ENCODE measurements at regions not wholly inside any gene's neighbourhood (a gene's known extent, or its start where the extent isn't known, plus 50 kb on each side); places are given as distances from the start of the nearest gene placed in this dataset.

DNA sequence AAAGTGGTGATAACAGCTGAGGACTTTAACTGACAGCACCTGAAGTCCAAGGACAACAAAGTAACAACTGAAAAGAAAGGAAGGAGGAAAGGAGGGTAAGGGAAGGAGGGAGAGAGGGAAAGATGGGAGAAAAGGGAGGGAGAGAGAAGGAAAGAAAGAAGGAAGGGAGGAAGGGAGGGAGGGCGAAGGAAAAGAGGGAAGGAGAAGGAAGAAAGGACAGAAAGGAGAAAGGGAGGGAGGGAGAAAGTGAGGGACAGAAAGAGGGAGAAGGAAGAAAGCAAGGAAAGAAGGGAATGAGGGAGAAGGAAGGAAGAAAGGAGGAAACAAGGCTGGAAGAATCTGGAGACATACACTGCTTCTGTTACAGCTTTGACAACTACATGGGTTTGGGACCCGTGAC lies 494.4 kb downstream of the FUT8 start:
- DNase-seq (ENCODE audit: low spot score) = no peak
- Histone ChIP-seq H3K4me3 (no peak overlapping the region), H3K4me1 (no peaks in the 10 kb centered on the region), H3K9ac (no peak overlapping the region), H3K27ac (no peak overlapping the region), H4K20me1 (ENCODE audit: low read depth) (no peaks in the 10 kb centered on the region), H3K79me2 (ENCODE audit: low read depth) (no peaks in the 10 kb centered on the region), H3K36me3 (no peaks in the 10 kb centered on the region), H3K4me2 (no peak overlapping the region), H3F3A (ENCODE audit: low read depth) (no peaks in the 10 kb centered on the region), H3K27me3 (no peaks in the 10 kb centered on the region), H2AFZ (replicated peaks) (no peak overlapping the region), H3K9me3 (ENCODE audit: low read depth) (no peaks in the 10 kb centered on the region)
- H3K27me3 Mint-ChIP-seq (ENCODE audit: insufficient read depth, low read depth) = no peaks in the 10 kb centered on the region
- H3K36me3 Mint-ChIP-seq = no peaks in the 10 kb centered on the region
- peaks cover 6% of the 10 kb centered on the region for H3K4me1 Mint-ChIP-seq
- no peak overlapping the region for H3K4me3 Mint-ChIP-seq
- TF ChIP-seq EZH2phosphoT487 (IDR thresholded peaks at IDR 0.05) = no peak
- TF ChIP-seq, protein P1, sequence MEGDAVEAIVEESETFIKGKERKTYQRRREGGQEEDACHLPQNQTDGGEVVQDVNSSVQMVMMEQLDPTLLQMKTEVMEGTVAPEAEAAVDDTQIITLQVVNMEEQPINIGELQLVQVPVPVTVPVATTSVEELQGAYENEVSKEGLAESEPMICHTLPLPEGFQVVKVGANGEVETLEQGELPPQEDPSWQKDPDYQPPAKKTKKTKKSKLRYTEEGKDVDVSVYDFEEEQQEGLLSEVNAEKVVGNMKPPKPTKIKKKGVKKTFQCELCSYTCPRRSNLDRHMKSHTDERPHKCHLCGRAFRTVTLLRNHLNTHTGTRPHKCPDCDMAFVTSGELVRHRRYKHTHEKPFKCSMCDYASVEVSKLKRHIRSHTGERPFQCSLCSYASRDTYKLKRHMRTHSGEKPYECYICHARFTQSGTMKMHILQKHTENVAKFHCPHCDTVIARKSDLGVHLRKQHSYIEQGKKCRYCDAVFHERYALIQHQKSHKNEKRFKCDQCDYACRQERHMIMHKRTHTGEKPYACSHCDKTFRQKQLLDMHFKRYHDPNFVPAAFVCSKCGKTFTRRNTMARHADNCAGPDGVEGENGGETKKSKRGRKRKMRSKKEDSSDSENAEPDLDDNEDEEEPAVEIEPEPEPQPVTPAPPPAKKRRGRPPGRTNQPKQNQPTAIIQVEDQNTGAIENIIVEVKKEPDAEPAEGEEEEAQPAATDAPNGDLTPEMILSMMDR (IDR thresholded peaks at IDR 0.05) = no peak
- TF ChIP-seq EZH2 (IDR thresholded peaks at IDR 0.05) = no peak
- H3K27ac Mint-ChIP-seq = no peak overlapping the region
- H3K9me3 Mint-ChIP-seq = no peaks in the 10 kb centered on the region

DNA sequence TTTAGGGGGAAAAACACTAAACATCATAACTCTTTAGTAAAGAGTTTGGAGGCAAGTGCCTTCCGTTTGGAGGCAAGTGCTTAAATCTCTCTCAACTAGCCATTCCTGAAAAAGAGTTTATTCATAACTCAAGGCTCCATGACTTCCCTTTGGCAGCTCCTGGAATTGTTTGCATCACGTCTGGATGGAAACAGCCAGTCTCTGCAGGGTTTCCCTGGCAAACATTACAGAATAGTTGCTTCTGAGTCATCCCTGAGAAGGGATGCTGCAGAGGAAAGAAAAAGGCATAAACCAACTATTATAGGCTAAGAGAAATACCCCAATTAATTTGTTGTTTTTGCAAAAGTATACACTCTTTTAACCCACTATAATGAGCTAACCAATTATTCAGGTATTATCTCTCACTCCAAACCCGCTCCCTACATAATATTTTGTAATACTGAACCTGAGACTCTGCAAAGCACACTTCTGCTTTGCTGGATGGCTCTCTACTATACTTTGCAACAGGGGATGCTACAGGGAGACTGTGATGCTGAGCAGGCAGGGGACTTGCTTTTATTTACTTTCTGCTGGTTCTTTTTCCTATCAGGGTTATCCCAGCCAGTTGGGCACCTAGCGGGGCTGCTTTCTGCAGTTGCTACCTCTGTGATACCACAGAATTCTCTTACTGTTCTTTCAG lies 497.7 kb downstream of the FUT8 start:
- H3K4me3 ChIP-seq = no peak overlapping the region
- H3K36me3 Mint-ChIP-seq = no peaks in the 10 kb centered on the region
- H3K9me3 Mint-ChIP-seq = no peaks in the 10 kb centered on the region
- no peaks in the 10 kb centered on the region for H3K4me1 ChIP-seq
- no peak for DNase-seq (ENCODE audit: low spot score)
- H3K9me3 ChIP-seq (ENCODE audit: low read depth) = no peaks in the 10 kb centered on the region
- TF ChIP-seq, protein P1 (IDR thresholded peaks at IDR 0.05) = no peak
- TF ChIP-seq EZH2phosphoT487 (IDR thresholded peaks at IDR 0.05) (no peak), EZH2 (IDR thresholded peaks at IDR 0.05) (no peak)
- H3K4me3 Mint-ChIP-seq = no peak overlapping the region
- H3K36me3 ChIP-seq = no peaks in the 10 kb centered on the region
- no peaks in the 10 kb centered on the region for H3K27me3 Mint-ChIP-seq (ENCODE audit: insufficient read depth, low read depth)
- H3K79me2 ChIP-seq (ENCODE audit: low read depth) = no peaks in the 10 kb centered on the region
- H3K27me3 ChIP-seq = no peaks in the 10 kb centered on the region
- H3K4me1 Mint-ChIP-seq = peaks cover 6% of the 10 kb centered on the region
- no peak overlapping the region for H3K4me2 ChIP-seq
- no peak overlapping the region for H3K9ac ChIP-seq
- H3K27ac ChIP-seq = no peak overlapping the region
- H2AFZ ChIP-seq (replicated peaks) = no peak overlapping the region
- no peak overlapping the region for H3K27ac Mint-ChIP-seq
- no peaks in the 10 kb centered on the region for H4K20me1 ChIP-seq (ENCODE audit: low read depth)
- no peaks in the 10 kb centered on the region for H3F3A ChIP-seq (ENCODE audit: low read depth)

DNA sequence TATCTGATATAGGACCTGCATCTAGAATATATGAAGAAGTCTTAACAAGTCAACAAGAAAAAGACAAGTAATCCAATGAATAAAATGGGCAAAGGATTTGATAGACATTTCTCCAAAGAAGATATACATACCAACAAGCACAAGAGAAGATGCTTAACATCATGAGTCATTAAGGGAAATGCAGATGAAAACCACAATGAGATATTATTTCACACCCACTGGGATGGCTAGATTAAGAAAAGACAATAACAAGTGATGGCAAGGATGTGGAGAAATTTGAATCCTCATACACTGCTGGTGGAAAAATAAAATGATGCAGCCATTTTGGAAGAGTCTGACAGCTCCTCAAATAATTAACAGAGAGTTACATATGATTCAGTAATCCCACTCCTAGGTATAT lies 502.6 kb downstream of the FUT8 start:
- Histone ChIP-seq H3K9ac (no peak overlapping the region), H3K4me1 (no peaks in the 10 kb centered on the region), H3K9me3 (ENCODE audit: low read depth) (no peaks in the 10 kb centered on the region), H3K4me3 (no peak overlapping the region), H3K4me2 (no peak overlapping the region), H2AFZ (replicated peaks) (no peak overlapping the region), H4K20me1 (ENCODE audit: low read depth) (no peaks in the 10 kb centered on the region), H3F3A (ENCODE audit: low read depth) (no peaks in the 10 kb centered on the region), H3K27ac (no peak overlapping the region), H3K79me2 (ENCODE audit: low read depth) (no peaks in the 10 kb centered on the region), H3K36me3 (no peaks in the 10 kb centered on the region), H3K27me3 (no peaks in the 10 kb centered on the region)
- TF ChIP-seq EZH2phosphoT487 (IDR thresholded peaks at IDR 0.05) = no peak
- TF ChIP-seq EZH2 (IDR thresholded peaks at IDR 0.05) = no peak
- TF ChIP-seq, protein P1 (IDR thresholded peaks at IDR 0.05) = no peak
- no peak for DNase-seq (ENCODE audit: low spot score)
- Mint-ChIP-seq H3K27ac (no peak overlapping the region), H3K36me3 (no peaks in the 10 kb centered on the region), H3K4me3 (no peak overlapping the region), H3K9me3 (no peaks in the 10 kb centered on the region), H3K4me1 (no peaks in the 10 kb centered on the region), H3K27me3 (ENCODE audit: insufficient read depth, low read depth) (peaks cover 4% of the 10 kb centered on the region)

Measured in neural progenitor cell (in vitro differentiated cells).